HG02642 (cell line): ENCODE measurements at regions not wholly inside any gene's neighbourhood (a gene's known extent, or its start where the extent isn't known, plus 50 kb on each side); places are given as distances from the start of the nearest gene placed in this dataset.

Source experiments
- ATAC-seq: cut with Tn5 transposase; IDR thresholded peaks from one replicate; pipeline ENCODE4 v1.9.1; 2021; ENCODE audit warnings: mild to moderate bottlenecking; ENCODE audit not compliant: unreplicated experiment, poor library complexity

GRCh38 chr7:17674943-17675608, 265.2 kb downstream of the SNX13 start:
- ATAC-seq = no peak

DNA sequence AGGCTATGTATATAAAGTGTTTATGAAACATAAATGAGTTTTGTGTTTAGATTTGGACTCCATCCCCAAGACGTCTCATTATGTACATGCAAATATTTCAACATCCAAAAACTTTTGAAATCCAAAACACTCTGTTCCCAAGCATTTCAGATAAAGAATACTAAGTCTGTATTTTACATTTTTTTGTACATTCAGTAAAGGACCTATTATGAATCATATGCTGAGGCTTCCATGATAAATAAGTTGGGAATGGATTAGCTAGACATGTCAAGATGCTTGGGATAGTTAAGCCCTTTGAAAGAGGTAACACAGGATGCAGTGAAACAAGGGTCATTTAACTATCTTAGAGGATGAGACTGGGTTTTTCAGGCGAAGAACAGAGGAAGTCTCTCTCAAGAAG, 262.9 kb downstream of the SNX13 start:
- ATAC-seq = no peak

DNA sequence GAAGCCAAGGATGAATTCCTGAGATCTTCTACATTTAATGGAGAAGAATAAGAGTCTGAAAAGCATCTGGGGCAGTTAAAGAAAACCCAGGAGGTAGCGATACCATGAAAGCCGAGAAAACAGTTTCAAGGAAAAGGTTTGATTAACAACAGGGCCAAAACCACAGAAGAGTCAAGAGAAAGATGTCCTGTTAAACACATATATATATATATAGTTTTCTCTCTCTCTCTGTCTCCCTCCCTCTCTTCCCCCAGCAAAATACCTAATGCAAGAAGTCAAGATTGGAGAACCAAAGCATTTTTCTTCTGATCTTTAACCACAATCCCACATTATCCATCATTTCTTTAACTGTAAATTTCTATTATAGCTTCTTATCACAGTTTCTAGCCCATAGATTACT, 261.4 kb downstream of the SNX13 start:
- no peak for ATAC-seq

GRCh38 chr7:17679458-17679857, 260.8 kb downstream of the SNX13 start:
- ATAC-seq = no peak

- ATAC-seq = no peak
These were observed 260.3 kb downstream of the SNX13 start for GRCh38 chr7:17680026-17680425.

GRCh38 chr7:17680943-17681351, 259.3 kb downstream of the SNX13 start:
- no peak for ATAC-seq

- no peak for ATAC-seq
These were observed 258.3 kb downstream of the SNX13 start for GRCh38 chr7:17681965-17682364.

- ATAC-seq = no peak
These were observed 257.7 kb downstream of the SNX13 start for GRCh38 chr7:17682586-17682985.

GRCh38 chr7:17685141-17685540, 255.2 kb downstream of the SNX13 start:
- no peak for ATAC-seq

GRCh38 chr7:17687361-17687760, 252.9 kb downstream of the SNX13 start:
- no peak for ATAC-seq

- no peak for ATAC-seq
These were observed 250.9 kb downstream of the SNX13 start for GRCh38 chr7:17689361-17689902.

DNA sequence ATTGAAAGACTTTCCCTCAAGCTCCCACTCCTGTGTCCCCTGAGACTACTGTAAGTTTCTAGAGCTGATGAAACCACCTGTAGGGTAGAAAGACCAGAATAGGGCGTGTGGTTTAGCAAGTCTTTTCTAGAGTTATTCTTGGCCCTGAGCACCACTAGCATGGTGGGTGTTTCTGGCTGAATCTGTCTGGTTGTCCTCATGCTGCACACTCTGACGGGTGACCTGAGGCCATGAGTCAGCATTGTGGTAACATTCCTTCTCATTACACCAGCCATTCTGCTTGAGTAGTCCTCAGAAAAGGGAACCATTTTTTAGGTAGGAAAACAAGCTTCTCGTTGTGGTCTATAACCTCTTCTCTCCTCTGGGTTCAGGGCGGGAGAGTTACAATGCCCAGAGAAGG, 250.3 kb downstream of the SNX13 start:
- ATAC-seq = peak; percentile 60

- ATAC-seq = no peak
These were observed 243.9 kb downstream of the SNX13 start for GRCh38 chr7:17696422-17696821.

DNA sequence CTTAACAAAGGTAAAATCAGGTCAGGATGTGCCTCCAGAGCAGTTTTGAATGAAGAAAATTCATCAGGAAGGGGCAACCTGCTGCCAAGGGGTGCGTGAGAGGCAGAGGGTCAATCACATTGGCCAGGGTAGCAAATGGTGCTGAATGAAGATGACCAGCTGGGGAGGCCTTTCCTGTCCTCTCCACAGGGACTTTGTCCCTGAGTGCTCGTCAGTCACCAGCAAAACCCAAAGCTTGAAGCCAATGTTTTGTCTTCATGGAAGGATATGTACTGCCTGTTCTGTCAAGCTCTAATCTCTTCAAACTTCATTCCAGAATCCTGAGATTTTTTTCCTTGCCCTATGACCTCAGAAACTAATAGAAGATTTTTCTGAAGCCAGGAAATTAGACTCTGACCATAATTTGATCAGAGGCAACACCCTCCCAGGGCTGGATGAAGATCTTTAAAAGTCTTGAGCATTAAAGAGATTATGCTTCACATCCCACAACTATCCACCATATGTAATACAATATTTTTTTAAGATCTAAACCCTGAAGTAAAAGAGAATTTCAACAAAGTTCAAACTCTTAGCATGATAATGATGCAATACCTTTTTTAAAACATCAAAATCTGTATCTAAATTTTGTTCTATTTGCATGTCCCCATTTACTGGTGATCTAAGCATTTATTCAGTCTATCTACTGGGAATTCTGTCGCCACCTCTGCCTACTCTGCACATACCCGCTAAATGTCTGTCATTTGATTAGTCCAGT, 243.0 kb downstream of the SNX13 start:
- no peak for ATAC-seq

DNA sequence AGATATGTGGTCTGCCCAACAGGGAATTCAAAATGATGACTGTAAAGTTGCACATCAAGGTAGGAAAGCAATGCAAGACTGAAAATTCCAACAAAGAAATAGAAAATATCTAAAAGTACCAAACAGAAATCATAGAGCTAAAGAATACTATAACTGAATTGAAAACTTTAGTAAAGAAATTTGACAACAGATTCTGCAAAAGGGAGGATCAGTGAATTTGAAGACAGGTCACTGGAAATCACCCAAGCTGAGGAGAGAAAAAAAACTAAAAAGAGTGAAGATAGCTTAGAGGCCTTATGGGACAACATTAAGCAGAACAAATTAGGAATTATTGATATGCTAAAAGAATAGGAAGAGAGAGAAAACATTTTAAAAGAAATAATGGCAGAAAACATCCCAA, 240.6 kb downstream of the SNX13 start:
- no peak for ATAC-seq

DNA sequence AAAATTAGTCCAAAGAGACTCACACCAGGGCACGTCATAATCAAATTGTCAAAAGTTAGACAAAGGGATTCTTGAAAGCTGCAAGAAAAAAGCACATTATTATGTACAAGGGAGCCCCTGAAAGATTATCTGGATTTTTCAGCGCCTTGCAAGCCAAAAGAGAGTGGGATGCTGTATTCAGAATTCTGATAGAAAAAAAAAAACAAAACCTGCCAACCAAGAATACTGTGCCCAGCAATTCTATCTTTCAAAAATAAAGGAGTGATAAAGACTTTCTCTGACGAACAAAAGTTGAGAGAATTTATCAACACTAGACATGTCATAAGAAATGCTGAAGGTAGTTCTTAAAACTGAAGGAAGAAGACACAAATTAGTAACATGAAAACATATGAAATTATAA, 240.2 kb downstream of the SNX13 start:
- no peak for ATAC-seq

DNA sequence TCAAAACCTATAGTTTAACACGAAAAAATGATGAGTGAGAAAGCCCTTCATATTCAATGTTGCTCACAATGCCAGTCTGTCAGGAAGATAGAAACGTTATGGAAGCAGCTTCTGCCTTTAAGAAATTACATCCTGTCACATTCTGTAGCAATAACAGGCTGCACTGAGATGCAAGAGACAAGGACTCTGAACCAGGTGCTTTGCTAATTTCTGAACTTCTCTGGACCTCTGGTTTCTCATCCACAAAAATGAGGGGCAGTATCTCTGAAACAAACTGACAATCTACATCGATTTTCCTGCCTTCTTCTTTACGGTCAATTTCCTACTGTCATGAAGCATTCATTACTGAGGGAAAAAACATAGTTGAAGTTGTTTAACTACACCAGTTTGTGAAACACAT, 234.0 kb downstream of the SNX13 start:
- ATAC-seq = no peak

GRCh38 chr7:17706734-17707133, 233.6 kb downstream of the SNX13 start:
- ATAC-seq = peak; percentile 81

GRCh38 chr7:17709127-17709526, 231.2 kb downstream of the SNX13 start:
- no peak for ATAC-seq

- ATAC-seq = no peak
These were observed 230.7 kb downstream of the SNX13 start for GRCh38 chr7:17709599-17709998.

GRCh38 chr7:17710312-17710711, 230.0 kb downstream of the SNX13 start:
- no peak for ATAC-seq

GRCh38 chr7:17713584-17713983, 226.7 kb downstream of the SNX13 start:
- ATAC-seq = no peak
